HepG2 (cell line): ENCODE measurements at regions not wholly inside any gene's neighbourhood (a gene's known extent, or its start where the extent isn't known, plus 50 kb on each side); places are given as distances from the start of the nearest gene placed in this dataset.

Source experiments
- ATAC-seq: fragments of 200-7000 bp; cut with Tn5 transposase; 3 replicates; pipeline ENCODE4 v1.9.1; 2020; ENCODE audit warnings: mild to moderate bottlenecking, moderate library complexity
- BruUV-seq: library from RNA; stranded (reverse); fragments of 400-500 nt; replicated peaks from 2 replicates; lab custom pipeline; 2021; lab: Mats Ljungman, UMichigan
- CTCF ChIA-PET: fragments of 300-600 bp; formaldehyde crosslinking; extraction: SDS; loops from one replicate; lab custom pipeline; 2021; ENCODE audit warnings: low total read pairs, inconsistent platforms, low intra/inter-chr PET ratio; lab: Yijun Ruan, JAX
- POLR2A ChIA-PET: fragments of 350-600 bp; sonication (Branson Sonifier 250); formaldehyde crosslinking; loops from one replicate; lab custom pipeline; 2020; ENCODE audit warnings: antibody characterized with exemption, inconsistent platforms; lab: Yijun Ruan, JAX
- DNase-seq: peaks from one replicate; pipeline ENCODE4 v3.0.0-alpha.2; 2015; ENCODE audit warnings: low spot score
- FAIRE-seq: peaks from 3 replicates; lab custom pipeline; 2011; peaks lifted over from hg19 to GRCh38; lab: Jason Lieb, UNC
- H2AFZ ChIP-seq: one replicate; pipeline ENCODE4 v1.6.1; 2011; ENCODE audit warnings: low read length, inconsistent platforms
- H3K27ac ChIP-seq: fragments of 300-600 bp; 3 replicates; pipeline ENCODE4 v1.8.0; 2011; ENCODE audit warnings: mixed run types, mild to moderate bottlenecking, mixed read lengths, low read length, inconsistent platforms; ENCODE audit not compliant: insufficient read depth; ENCODE audit errors: extremely low read length
- H3K27me3 ChIP-seq, 2 experiments: fragments of 200-600 bp in 1 of 2; 2 replicates in 1 of 2; 3 replicates in 1 of 2; pipeline versions ENCODE4 v1.6.0 to v1.8.0; 2011; ENCODE audit warnings: low read length in 2 of 2, mild to moderate bottlenecking in 2 of 2, moderate library complexity in 2 of 2, inconsistent platforms in 1 of 2; ENCODE audit not compliant: insufficient read depth in 2 of 2, control insufficient read depth in 1 of 2
- H3K36me3 ChIP-seq, 2 experiments: fragments of 200-600 bp in 1 of 2; replicated peaks in 1 of 2; 2 replicates in 1 of 2; 3 replicates in 1 of 2; pipeline versions ENCODE4 v1.5.1 to v1.8.0; 2011; ENCODE audit warnings: low read length in 2 of 2, inconsistent platforms in 1 of 2; ENCODE audit not compliant: insufficient read depth in 2 of 2, control insufficient read depth in 1 of 2
- H3K4me1 ChIP-seq: 2 replicates; pipeline ENCODE4 v1.5.1; 2012; ENCODE audit warnings: low read length, inconsistent platforms; ENCODE audit not compliant: insufficient read depth
- H3K4me2 ChIP-seq: 2 replicates; pipeline ENCODE4 v1.6.0; 2011; ENCODE audit warnings: low read depth, low read length, inconsistent platforms
- H3K4me3 ChIP-seq, 3 experiments: fragments of 200-600 bp in 1 of 3; sonication (generic), shearing (Covaris generic) in 1 of 3; replicated peaks in 1 of 3; 2 replicates each; pipeline ENCODE4 v1.5.1; 2011 to 2016; ENCODE audit warnings: low read length in 3 of 3, inconsistent platforms in 2 of 3, low read depth in 2 of 3, mild to moderate bottlenecking in 2 of 3, control low read depth in 1 of 3, mixed read lengths in 1 of 3; ENCODE audit not compliant: insufficient read depth in 1 of 3
- H3K79me2 ChIP-seq: one replicate; pipeline ENCODE4 v1.6.1; 2011; ENCODE audit warnings: low read length, inconsistent platforms; ENCODE audit not compliant: insufficient read depth
- H3K9ac ChIP-seq: 2 replicates; pipeline ENCODE4 v1.6.0; 2011; ENCODE audit warnings: mild to moderate bottlenecking, low read depth, low read length, inconsistent platforms; ENCODE audit not compliant: insufficient read depth
- H3K9me3 ChIP-seq: 2 replicates; pipeline ENCODE4 v1.5.1; 2012; ENCODE audit warnings: mild to moderate bottlenecking, low read length
- H4K20me1 ChIP-seq: 2 replicates; pipeline ENCODE4 v1.6.0; 2011; ENCODE audit warnings: inconsistent platforms, mild to moderate bottlenecking, low read length, moderate library complexity; ENCODE audit not compliant: insufficient read depth
- HOXA3 ChIP-seq: sonication (generic); formaldehyde crosslinking; IDR thresholded peaks from 2 replicates; pipeline ENCODE4 v1.5.0; 2020; ENCODE audit warnings: missing genetic modification reagents
- MEF2D ChIP-seq: sonication (generic); formaldehyde crosslinking; IDR thresholded peaks from 2 replicates; pipeline ENCODE4 v1.5.1; 2020; ENCODE audit warnings: mild to moderate bottlenecking, missing genetic modification reagents
- MXI1 ChIP-seq: IDR thresholded peaks from 3 replicates; pipeline ENCODE4 v1.6.1; 2012; ENCODE audit warnings: low read depth, low read length, inconsistent platforms, borderline replicate concordance
- SOX6 ChIP-seq, 2 experiments: fragments of 450-650 bp in 1 of 2; sonication (generic) in 1 of 2; formaldehyde crosslinking in 1 of 2; IDR thresholded peaks; 2 replicates each; pipeline versions ENCODE4 v1.4.0 to v1.6.1; 2017 to 2020; ENCODE audit warnings: antibody characterized with exemption in 1 of 2, mild to moderate bottlenecking in 1 of 2, missing genetic modification reagents in 1 of 2
- ZKSCAN5 ChIP-seq: sonication (generic); formaldehyde crosslinking; IDR thresholded peaks from 2 replicates; pipeline ENCODE4 v1.5.1; 2020; ENCODE audit warnings: mild to moderate bottlenecking, missing genetic modification reagents
- ZNF460 ChIP-seq: sonication (generic); formaldehyde crosslinking; IDR thresholded peaks from 2 replicates; pipeline ENCODE4 v1.5.1; 2020; ENCODE audit warnings: missing genetic modification reagents, mild to moderate bottlenecking, borderline replicate concordance
- ZNF619 ChIP-seq: sonication (generic); formaldehyde crosslinking; IDR thresholded peaks from 2 replicates; pipeline ENCODE4 v1.4.0; 2020; ENCODE audit warnings: mild to moderate bottlenecking, missing genetic modification reagents
- ZNF670 ChIP-seq: sonication (generic); formaldehyde crosslinking; IDR thresholded peaks from 2 replicates; pipeline ENCODE4 v1.8.0; 2022; ENCODE audit warnings: mild to moderate bottlenecking, missing genetic modification reagents, borderline replicate concordance
- ZNF782 ChIP-seq: sonication (generic); formaldehyde crosslinking; IDR thresholded peaks from 2 replicates; pipeline ENCODE4 v1.4.0; 2020; ENCODE audit warnings: missing genetic modification reagents, mild to moderate bottlenecking, borderline replicate concordance
- WGBS: methylation state at CpG from one replicate; pipeline ENCODE4 v1.1.6; 2017; ENCODE audit warnings: low lambda C conversion rate; 5-methylcytosine and 5-hydroxymethylcytosine counted together
- in situ Hi-C: cut with HindIII; loops from 2 replicates; pipeline ENCODE4 v1.10.0; 2017; ENCODE audit warnings: low pct_unique_long_range_greater_than_20kb; ENCODE audit not compliant: extremely low pct_ligation_motif_present
- intact Hi-C: fragments of 100-400 bp; cut with micrococcal nuclease; formaldehyde crosslinking; loops from one replicate; pipeline ENCODE4 v1.10.0; 2022; ENCODE audit not compliant: unreplicated experiment
- TF ChIP-seq, protein P1 (sequence below): sonication (generic); formaldehyde crosslinking; conservative IDR thresholded peaks from 2 replicates; pipeline ENCODE4 v1.8.0; 2022; ENCODE audit warnings: mild to moderate bottlenecking, moderate library complexity, missing genetic modification reagents
- TF ChIP-seq, protein P2 (sequence below): IDR thresholded peaks from 2 replicates; pipeline ENCODE4 v1.6.1; 2016

DNA sequence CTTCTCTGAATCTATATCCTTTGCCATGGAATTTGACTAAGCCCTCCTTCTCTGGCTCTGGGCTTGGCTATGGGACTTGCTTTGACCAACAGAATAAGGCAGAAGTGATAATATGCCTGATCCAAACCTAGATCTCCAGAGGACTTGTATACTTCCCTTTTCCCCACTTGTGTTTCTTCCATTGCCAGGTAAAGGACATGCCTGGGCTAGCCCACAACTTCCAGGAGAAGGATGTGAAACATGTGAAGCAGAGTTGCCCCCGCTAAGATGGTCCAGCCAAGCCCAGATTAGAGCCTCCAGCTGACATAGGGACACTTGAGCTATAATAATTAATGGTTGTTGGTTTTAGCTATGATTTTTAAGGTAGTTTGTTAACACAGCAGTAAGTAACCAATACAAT, 55.1 kb downstream of the FOXB1 start:
- no TSS peak for BruUV-seq

More for the DNA sequence above, 55.1 kb downstream of the FOXB1 start:
- in situ Hi-C loops, result no loop called here
- DNase-seq (no peak), FAIRE-seq (no peak), ATAC-seq (no peak)
- 0% methylated on average over 1 of the region's 1 CpG for WGBS
- no peaks in the 10 kb centered on the region for H4K20me1 ChIP-seq
- TF ChIP-seq ZNF619, result no peak
- no peak for TF ChIP-seq ZKSCAN5 (CRISPR knock-in tag)
- TF ChIP-seq, protein P1, sequence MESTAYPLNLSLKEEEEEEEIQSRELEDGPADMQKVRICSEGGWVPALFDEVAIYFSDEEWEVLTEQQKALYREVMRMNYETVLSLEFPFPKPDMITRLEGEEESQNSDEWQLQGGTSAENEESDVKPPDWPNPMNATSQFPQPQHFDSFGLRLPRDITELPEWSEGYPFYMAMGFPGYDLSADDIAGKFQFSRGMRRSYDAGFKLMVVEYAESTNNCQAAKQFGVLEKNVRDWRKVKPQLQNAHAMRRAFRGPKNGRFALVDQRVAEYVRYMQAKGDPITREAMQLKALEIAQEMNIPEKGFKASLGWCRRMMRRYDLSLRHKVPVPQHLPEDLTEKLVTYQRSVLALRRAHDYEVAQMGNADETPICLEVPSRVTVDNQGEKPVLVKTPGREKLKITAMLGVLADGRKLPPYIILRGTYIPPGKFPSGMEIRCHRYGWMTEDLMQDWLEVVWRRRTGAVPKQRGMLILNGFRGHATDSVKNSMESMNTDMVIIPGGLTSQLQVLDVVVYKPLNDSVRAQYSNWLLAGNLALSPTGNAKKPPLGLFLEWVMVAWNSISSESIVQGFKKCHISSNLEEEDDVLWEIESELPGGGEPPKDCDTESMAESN (CRISPR knock-in tag), result no peak
- TF ChIP-seq ZNF670 (CRISPR knock-in tag), result no peak
- no peak for TF ChIP-seq ZNF460 (CRISPR knock-in tag)
- TF ChIP-seq, protein P2, sequence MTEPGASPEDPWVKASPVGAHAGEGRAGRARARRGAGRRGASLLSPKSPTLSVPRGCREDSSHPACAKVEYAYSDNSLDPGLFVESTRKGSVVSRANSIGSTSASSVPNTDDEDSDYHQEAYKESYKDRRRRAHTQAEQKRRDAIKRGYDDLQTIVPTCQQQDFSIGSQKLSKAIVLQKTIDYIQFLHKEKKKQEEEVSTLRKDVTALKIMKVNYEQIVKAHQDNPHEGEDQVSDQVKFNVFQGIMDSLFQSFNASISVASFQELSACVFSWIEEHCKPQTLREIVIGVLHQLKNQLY, result no peak
- TF ChIP-seq MEF2D (CRISPR knock-in tag), result no peak
- TF ChIP-seq SOX6 (IDR thresholded peaks at IDR 0.05), result no peak
- TF ChIP-seq SOX6 (CRISPR knock-in tag; IDR thresholded peaks at IDR 0.05), result no peak
- TF ChIP-seq ZNF782, result no peak
- no peak for TF ChIP-seq MXI1
- no peak for TF ChIP-seq HOXA3 (CRISPR knock-in tag)
- no peaks in the 10 kb centered on the region for H3K4me1 ChIP-seq
- H3K9me3 ChIP-seq, result peaks cover 18% of the 10 kb centered on the region
- no peak overlapping the region for H3K4me3 ChIP-seq
- H3K36me3 ChIP-seq, result no peaks in the 10 kb centered on the region
- H3K79me2 ChIP-seq, result no peaks in the 10 kb centered on the region
- H3K9ac ChIP-seq, result no peak overlapping the region
- CTCF ChIA-PET, result no interaction called here
- H3K27ac ChIP-seq, result no peak overlapping the region
- H3K27me3 ChIP-seq, result no peaks in the 10 kb centered on the region
- H3K4me2 ChIP-seq, result no peak overlapping the region
- no peak overlapping the region for H2AFZ ChIP-seq
- POLR2A ChIA-PET, result no interaction called here
- intact Hi-C loops, result no loop called here
